ENCODE measurements at regions not wholly inside any gene's neighbourhood (a gene's known extent, or its start where the extent isn't known, plus 50 kb on each side); places are given as distances from the start of the nearest gene placed in this dataset.

DNA sequence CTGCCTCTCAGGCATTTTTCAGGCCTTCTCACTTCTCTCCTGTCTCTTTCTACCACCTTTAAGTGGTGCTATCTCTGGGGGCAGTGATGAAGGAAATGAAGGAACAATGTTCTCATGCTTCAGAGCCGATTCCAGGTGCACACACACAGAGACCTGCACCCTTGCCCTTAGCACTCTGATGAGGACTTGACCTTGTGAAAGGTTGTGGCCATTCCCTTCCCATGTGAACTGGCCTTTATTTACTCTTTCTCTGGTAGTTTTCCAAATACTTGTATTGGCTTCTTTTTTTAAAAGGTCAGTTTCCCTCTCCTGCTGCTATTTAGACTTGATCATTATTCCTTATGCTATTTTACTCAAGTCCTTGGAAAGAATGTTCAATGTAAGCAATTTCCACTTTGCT lies 188.6 kb downstream of the MDFIC start:
- H3K36me3 ChIP-seq, result no peaks in the 10 kb centered on the region
- DNase-seq, result no peak
- no peaks in the 10 kb centered on the region for H3K27me3 ChIP-seq (ENCODE audit: insufficient read depth, low read depth, severe bottlenecking)
- H3K4me3 ChIP-seq (ENCODE audit: low read depth, low read length), result no peak overlapping the region
- TF ChIP-seq, protein P1, sequence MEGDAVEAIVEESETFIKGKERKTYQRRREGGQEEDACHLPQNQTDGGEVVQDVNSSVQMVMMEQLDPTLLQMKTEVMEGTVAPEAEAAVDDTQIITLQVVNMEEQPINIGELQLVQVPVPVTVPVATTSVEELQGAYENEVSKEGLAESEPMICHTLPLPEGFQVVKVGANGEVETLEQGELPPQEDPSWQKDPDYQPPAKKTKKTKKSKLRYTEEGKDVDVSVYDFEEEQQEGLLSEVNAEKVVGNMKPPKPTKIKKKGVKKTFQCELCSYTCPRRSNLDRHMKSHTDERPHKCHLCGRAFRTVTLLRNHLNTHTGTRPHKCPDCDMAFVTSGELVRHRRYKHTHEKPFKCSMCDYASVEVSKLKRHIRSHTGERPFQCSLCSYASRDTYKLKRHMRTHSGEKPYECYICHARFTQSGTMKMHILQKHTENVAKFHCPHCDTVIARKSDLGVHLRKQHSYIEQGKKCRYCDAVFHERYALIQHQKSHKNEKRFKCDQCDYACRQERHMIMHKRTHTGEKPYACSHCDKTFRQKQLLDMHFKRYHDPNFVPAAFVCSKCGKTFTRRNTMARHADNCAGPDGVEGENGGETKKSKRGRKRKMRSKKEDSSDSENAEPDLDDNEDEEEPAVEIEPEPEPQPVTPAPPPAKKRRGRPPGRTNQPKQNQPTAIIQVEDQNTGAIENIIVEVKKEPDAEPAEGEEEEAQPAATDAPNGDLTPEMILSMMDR (IDR thresholded peaks at IDR 0.05; ENCODE audit: low read depth, low read length), result no peak
- no peaks in the 10 kb centered on the region for H3K9me3 ChIP-seq (ENCODE audit: severe bottlenecking)
- H3K27ac ChIP-seq, result no peak overlapping the region

DNA sequence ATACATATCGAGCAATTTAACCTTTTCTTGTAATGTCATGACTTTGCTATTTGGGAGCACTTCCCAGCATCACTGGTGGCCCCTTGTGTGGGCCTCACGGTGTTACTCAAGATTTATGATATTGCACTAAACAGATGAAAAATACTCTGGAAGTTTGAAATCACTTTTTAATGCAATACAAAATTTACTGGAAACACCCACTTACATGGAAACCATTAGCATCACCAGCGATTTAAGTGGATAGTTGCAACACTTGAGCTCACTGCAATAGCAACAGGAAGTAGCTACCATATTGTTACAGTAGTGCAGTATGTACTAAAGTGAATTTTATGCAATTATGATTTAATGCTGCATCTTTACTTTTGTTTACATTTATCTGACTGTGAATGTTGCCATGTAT lies 184.4 kb downstream of the MDFIC start:
- no peak for DNase-seq
- no peaks in the 10 kb centered on the region for H3K36me3 ChIP-seq
- no peaks in the 10 kb centered on the region for H3K9me3 ChIP-seq (ENCODE audit: severe bottlenecking)
- TF ChIP-seq, protein P1 (IDR thresholded peaks at IDR 0.05; ENCODE audit: low read depth, low read length), result no peak
- no peak overlapping the region for H3K27ac ChIP-seq
- H3K4me3 ChIP-seq (ENCODE audit: low read depth, low read length), result no peak overlapping the region
- H3K27me3 ChIP-seq (ENCODE audit: insufficient read depth, low read depth, severe bottlenecking), result no peaks in the 10 kb centered on the region

DNA sequence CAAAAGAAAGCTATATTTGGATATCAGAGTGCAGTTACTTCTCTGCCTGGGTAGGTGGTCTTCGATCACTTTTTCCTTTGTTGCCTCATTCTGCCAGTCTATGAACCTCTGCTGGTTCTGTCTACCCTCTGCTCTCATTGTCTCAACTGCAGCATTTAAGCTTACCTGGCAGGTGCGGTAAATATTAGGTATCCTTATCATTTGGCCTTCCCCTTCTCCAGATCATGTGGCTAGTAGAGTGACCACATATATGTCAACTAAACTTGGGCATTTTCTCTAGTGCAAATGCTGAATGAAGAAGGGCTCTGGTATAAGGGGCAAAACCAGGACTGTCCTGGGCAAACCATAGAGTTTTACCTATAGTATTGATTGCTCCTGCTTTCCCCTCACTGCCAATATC lies 180.8 kb downstream of the MDFIC start:
- Histone ChIP-seq H3K9me3 (ENCODE audit: severe bottlenecking) (no peaks in the 10 kb centered on the region), H3K4me3 (ENCODE audit: low read depth, low read length) (no peak overlapping the region), H3K27me3 (ENCODE audit: insufficient read depth, low read depth, severe bottlenecking) (no peaks in the 10 kb centered on the region), H3K27ac (no peak overlapping the region), H3K36me3 (no peaks in the 10 kb centered on the region)
- TF ChIP-seq, protein P1 (IDR thresholded peaks at IDR 0.05; ENCODE audit: low read depth, low read length), result no peak
- DNase-seq, result no peak

DNA sequence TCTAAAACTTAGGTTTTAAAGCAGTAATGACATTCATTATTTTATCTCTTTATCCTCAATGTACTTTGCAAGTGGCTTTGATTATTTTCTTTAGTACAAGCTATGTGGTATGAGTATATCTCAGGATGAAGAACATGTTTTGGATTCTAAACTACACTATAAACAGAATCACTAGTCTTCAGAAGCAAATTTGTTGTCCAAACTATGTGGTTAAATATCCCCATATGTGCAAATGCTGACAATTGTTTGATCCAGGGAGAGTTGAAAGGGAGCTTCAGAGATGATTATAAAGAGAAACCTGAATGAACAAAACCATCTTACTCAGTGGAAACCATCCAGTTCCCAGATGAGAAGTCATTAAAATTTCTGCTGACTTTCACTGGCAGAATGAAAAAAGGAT lies 179.3 kb downstream of the MDFIC start:
- H3K27me3 ChIP-seq (ENCODE audit: insufficient read depth, low read depth, severe bottlenecking), result no peaks in the 10 kb centered on the region
- H3K36me3 ChIP-seq, result no peaks in the 10 kb centered on the region
- H3K27ac ChIP-seq, result no peak overlapping the region
- H3K9me3 ChIP-seq (ENCODE audit: severe bottlenecking), result no peaks in the 10 kb centered on the region
- H3K4me3 ChIP-seq (ENCODE audit: low read depth, low read length), result no peak overlapping the region
- TF ChIP-seq, protein P1 (IDR thresholded peaks at IDR 0.05; ENCODE audit: low read depth, low read length), result no peak
- DNase-seq, result no peak

DNA sequence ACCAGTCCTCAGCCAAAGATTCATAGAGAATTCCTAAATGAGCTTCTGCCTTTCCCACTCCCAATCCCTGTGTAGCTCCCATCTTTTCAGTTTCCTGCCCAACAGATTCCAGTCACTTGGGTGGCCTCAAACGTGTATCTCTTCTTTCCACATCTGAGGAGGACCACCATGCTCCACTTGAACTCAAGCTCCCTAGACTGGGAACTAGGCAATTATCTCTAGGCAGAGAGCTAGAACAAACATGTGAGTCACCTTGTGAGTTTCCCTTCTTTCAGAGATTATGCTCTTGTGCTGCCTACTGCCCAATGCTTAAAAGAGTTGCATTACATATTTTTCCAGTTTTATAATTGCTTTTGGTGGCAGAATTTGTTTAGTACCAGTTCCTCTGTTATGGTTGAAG lies 178.0 kb downstream of the MDFIC start:
- H3K27ac ChIP-seq, result no peak overlapping the region
- no peaks in the 10 kb centered on the region for H3K9me3 ChIP-seq (ENCODE audit: severe bottlenecking)
- no peaks in the 10 kb centered on the region for H3K36me3 ChIP-seq
- no peak overlapping the region for H3K4me3 ChIP-seq (ENCODE audit: low read depth, low read length)
- H3K27me3 ChIP-seq (ENCODE audit: insufficient read depth, low read depth, severe bottlenecking), result no peaks in the 10 kb centered on the region
- TF ChIP-seq, protein P1 (IDR thresholded peaks at IDR 0.05; ENCODE audit: low read depth, low read length), result no peak
- DNase-seq, result no peak

DNA sequence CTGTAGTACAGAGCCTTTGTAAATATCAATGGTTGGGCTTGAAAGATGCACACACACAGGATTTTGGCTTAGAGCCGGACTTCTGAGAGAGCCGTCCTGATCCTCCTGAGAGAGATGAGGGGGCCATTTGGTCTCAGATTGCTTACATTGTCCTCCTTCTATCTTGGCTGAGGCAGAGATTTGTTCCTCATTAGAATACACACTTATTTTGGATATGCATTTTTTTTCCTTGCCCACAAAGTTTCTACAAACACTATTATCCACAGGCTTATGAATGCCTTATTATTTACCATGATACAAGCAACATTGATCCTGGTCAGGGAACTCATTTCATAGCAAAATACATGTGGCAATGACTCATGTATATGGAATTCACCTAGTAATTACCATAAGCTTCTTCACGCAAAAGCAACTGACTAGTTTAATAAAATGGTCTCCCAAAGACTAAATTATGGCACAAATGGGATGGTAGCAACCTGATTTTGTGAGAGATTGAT lies 175.3 kb downstream of the MDFIC start:
- DNase-seq, result no peak
- TF ChIP-seq, protein P1 (IDR thresholded peaks at IDR 0.05; ENCODE audit: low read depth, low read length), result no peak
- Histone ChIP-seq H3K36me3 (no peaks in the 10 kb centered on the region), H3K27ac (no peak overlapping the region), H3K4me3 (ENCODE audit: low read depth, low read length) (no peak overlapping the region), H3K9me3 (ENCODE audit: severe bottlenecking) (no peaks in the 10 kb centered on the region), H3K27me3 (ENCODE audit: insufficient read depth, low read depth, severe bottlenecking) (no peaks in the 10 kb centered on the region)

Measured in WERI-Rb-1 (cell line).